GM23338 (cell line): ENCODE measurements at regions not wholly inside any gene's neighbourhood (a gene's known extent, or its start where the extent isn't known, plus 50 kb on each side); places are given as distances from the start of the nearest gene placed in this dataset.

Source experiments
- ATAC-seq: fragments of 200-7000 bp; cut with Tn5 transposase; 3 replicates; pipeline ENCODE4 v1.9.1; 2020
- DNase-seq: peaks from one replicate; pipeline ENCODE4 v3.0.0-alpha.2; 2015; ENCODE audit warnings: low spot score
- H2AFZ ChIP-seq: fragments of 200-600 bp; sonication (generic); 2 replicates; pipeline ENCODE4 v1.8.0; 2016; ENCODE audit warnings: antibody characterized with exemption, mild to moderate bottlenecking, moderate library complexity
- H3F3A ChIP-seq: fragments of 200-600 bp; sonication (generic); replicated peaks from 2 replicates; pipeline ENCODE4 v1.8.0; 2017; ENCODE audit warnings: antibody characterized with exemption, mixed run types, low read depth
- H3K27ac ChIP-seq: fragments of 200-600 bp; sonication (generic); 2 replicates; pipeline ENCODE4 v1.6.1; 2016; ENCODE audit warnings: low read depth
- H3K27me3 ChIP-seq: fragments of 200-600 bp; sonication (generic); 2 replicates; pipeline ENCODE4 v1.8.0; 2016; ENCODE audit warnings: mild to moderate bottlenecking, mixed run types, moderate library complexity; ENCODE audit not compliant: insufficient read depth
- H3K36me3 ChIP-seq: fragments of 200-600 bp; sonication (generic); 2 replicates; pipeline ENCODE4 v1.8.0; 2016; ENCODE audit warnings: mild to moderate bottlenecking; ENCODE audit not compliant: insufficient read depth
- H3K4me1 ChIP-seq: fragments of 200-600 bp; sonication (generic); 2 replicates; pipeline ENCODE4 v1.8.0; 2016; ENCODE audit warnings: mild to moderate bottlenecking, moderate library complexity; ENCODE audit not compliant: insufficient read depth
- H3K4me2 ChIP-seq: fragments of 200-600 bp; sonication (generic); 2 replicates; pipeline ENCODE4 v1.7.1; 2017; ENCODE audit warnings: mixed run types
- H3K4me3 ChIP-seq: fragments of 200-600 bp; sonication (generic); 2 replicates; pipeline ENCODE4 v1.6.1; 2016; ENCODE audit warnings: mixed run types
- H3K79me2 ChIP-seq: fragments of 200-600 bp; sonication (generic); replicated peaks from 2 replicates; pipeline ENCODE4 v1.8.0; 2017; ENCODE audit warnings: mild to moderate bottlenecking; ENCODE audit not compliant: insufficient read depth
- H3K9me2 ChIP-seq: fragments of 200-600 bp; sonication (generic); 2 replicates; pipeline ENCODE4 v1.8.0; 2017; ENCODE audit not compliant: insufficient read depth
- H4K20me1 ChIP-seq: fragments of 200-600 bp; sonication (generic); replicated peaks from 2 replicates; pipeline ENCODE4 v1.8.0; 2017; ENCODE audit warnings: mild to moderate bottlenecking; ENCODE audit not compliant: insufficient read depth
- H3K27ac Mint-ChIP-seq: 2 replicates; pipeline ENCODE4 v1.8.0; 2020; ENCODE audit warnings: inconsistent platforms, mild to moderate bottlenecking, moderate library complexity, mixed read lengths
- H3K27me3 Mint-ChIP-seq: 3 replicates; pipeline ENCODE4 v1.8.0; 2022; ENCODE audit warnings: low read depth, mild to moderate bottlenecking, moderate library complexity, mixed read lengths, inconsistent platforms; ENCODE audit not compliant: insufficient read depth, poor library complexity
- H3K36me3 Mint-ChIP-seq: 3 replicates; pipeline ENCODE4 v1.8.0; 2021; ENCODE audit warnings: low read depth, mild to moderate bottlenecking, inconsistent platforms, moderate library complexity, mixed read lengths
- H3K4me1 Mint-ChIP-seq: 3 replicates; pipeline ENCODE4 v1.8.0; 2020; ENCODE audit warnings: mild to moderate bottlenecking, inconsistent platforms, mixed read lengths
- H3K4me3 Mint-ChIP-seq: 3 replicates; pipeline ENCODE4 v1.8.0; 2021; ENCODE audit warnings: moderate library complexity, mild to moderate bottlenecking, inconsistent platforms, mixed read lengths
- H3K9me3 Mint-ChIP-seq: 3 replicates; pipeline ENCODE4 v1.8.0; 2020; ENCODE audit warnings: moderate library complexity, mild to moderate bottlenecking, inconsistent platforms, mixed read lengths
- CREB1 ChIP-seq: fragments of 250-450 bp; sonication (Bioruptor Pico); IDR thresholded peaks from 2 replicates; pipeline ENCODE4 v1.5.0; 2020; ENCODE audit warnings: low read depth, mild to moderate bottlenecking, moderate library complexity
- CTCF ChIP-seq, 2 experiments: fragments of 200-600 bp in 1 of 2; sonication (generic) in 1 of 2; conservative IDR thresholded peaks; 2 replicates each; pipeline versions ENCODE4 v1.5.1 to v1.6.1; 2016 to 2017; ENCODE audit warnings: antibody characterized with exemption in 2 of 2, low read depth in 2 of 2, mild to moderate bottlenecking in 2 of 2, moderate library complexity in 1 of 2
- ETS1 ChIP-seq: IDR thresholded peaks from 2 replicates; pipeline ENCODE4 v1.6.1; 2016; ENCODE audit warnings: antibody characterized with exemption
- EZH2 ChIP-seq: fragments of 200-600 bp; sonication (generic); IDR thresholded peaks from one replicate; pipeline ENCODE4 v1.8.0; 2017; ENCODE audit warnings: antibody characterized with exemption, mild to moderate bottlenecking, low read depth; ENCODE audit not compliant: unreplicated experiment
- EZH2phosphoT487 ChIP-seq: fragments of 200-600 bp; sonication (generic); IDR thresholded peaks from one replicate; pipeline ENCODE4 v1.8.1; 2018; ENCODE audit warnings: antibody characterized with exemption; ENCODE audit not compliant: unreplicated experiment
- JUNB ChIP-seq: IDR thresholded peaks from one replicate; pipeline ENCODE4 v1.6.1; 2016; ENCODE audit warnings: antibody characterized with exemption; ENCODE audit not compliant: unreplicated experiment
- NANOG ChIP-seq: IDR thresholded peaks from 2 replicates; pipeline ENCODE4 v1.6.1; 2016; ENCODE audit warnings: antibody characterized with exemption, borderline replicate concordance
- POLR2AphosphoS5 ChIP-seq: IDR thresholded peaks from 2 replicates; pipeline ENCODE4 v1.6.1; 2016; ENCODE audit warnings: antibody characterized with exemption, low read depth
- REST ChIP-seq: IDR thresholded peaks from one replicate; pipeline ENCODE4 v1.6.1; 2018; ENCODE audit warnings: antibody characterized with exemption; ENCODE audit not compliant: unreplicated experiment
- STAT1 ChIP-seq: IDR thresholded peaks from one replicate; pipeline ENCODE4 v1.6.1; 2016; ENCODE audit warnings: antibody characterized with exemption; ENCODE audit not compliant: unreplicated experiment
- ZNF331 ChIP-seq: fragments of 250-450 bp; sonication (Bioruptor Pico); IDR thresholded peaks from 2 replicates; pipeline ENCODE4 v1.5.0; 2020; ENCODE audit warnings: low read depth, mild to moderate bottlenecking, moderate library complexity
- ZNF462 ChIP-seq: fragments of 250-450 bp; sonication (Bioruptor Pico); IDR thresholded peaks from 2 replicates; pipeline ENCODE4 v1.5.0; 2020; ENCODE audit warnings: mild to moderate bottlenecking, moderate library complexity

- H3K36me3 ChIP-seq = no peaks in the 10 kb centered on the region
- ATAC-seq = no peak
- no peak overlapping the region for H3K4me3 Mint-ChIP-seq
- no peak overlapping the region for H3K4me3 ChIP-seq
- no peaks in the 10 kb centered on the region for H3K27me3 ChIP-seq
- no peak overlapping the region for H3K27ac Mint-ChIP-seq
- DNase-seq = no peak
- H3K4me1 ChIP-seq = no peaks in the 10 kb centered on the region
- no peaks in the 10 kb centered on the region for H3K9me3 Mint-ChIP-seq
- H3K4me2 ChIP-seq = no peak overlapping the region
- H3K9me2 ChIP-seq = no peaks in the 10 kb centered on the region
- no peak overlapping the region for H3K27ac ChIP-seq
- no peaks in the 10 kb centered on the region for H3K79me2 ChIP-seq
- H3K36me3 Mint-ChIP-seq = no peaks in the 10 kb centered on the region
- H2AFZ ChIP-seq = no peak overlapping the region; the same call in 1 of the 2 replicates
- H3F3A ChIP-seq = no peaks in the 10 kb centered on the region
- TF ChIP-seq CTCF (conservative IDR thresholded peaks at IDR 0.05; ENCODE audit: low read depth in 2 of 2) (no peak), EZH2 (no peak), REST (no peak), CREB1 (CRISPR knock-in tag) (no peak), EZH2phosphoT487 (no peak), ZNF462 (CRISPR knock-in tag) (no peak), NANOG (no peak), JUNB (no peak), ETS1 (no peak), ZNF331 (no peak), STAT1 (no peak), POLR2AphosphoS5 (no peak)
- no peaks in the 10 kb centered on the region for H4K20me1 ChIP-seq
- H3K27me3 Mint-ChIP-seq = peaks cover 3% of the 10 kb centered on the region
- peaks cover 7% of the 10 kb centered on the region; the same call in 2 of the 3 replicates for H3K4me1 Mint-ChIP-seq
These were observed 52.6 kb upstream of the OLFM4 start for GRCh38 chr13:52975969-52976368.
